BLaER1 (cell line): ENCODE measurements at regions not wholly inside any gene's neighbourhood (a gene's known extent, or its start where the extent isn't known, plus 50 kb on each side); places are given as distances from the start of the nearest gene placed in this dataset.

Source experiments
- H3K27ac ChIP-seq: shearing (Covaris generic); formaldehyde crosslinking; 2 replicates; pipeline ENCODE4 v1.8.1; 2022
- H3K27me3 ChIP-seq: shearing (Covaris generic); formaldehyde crosslinking; 2 replicates; pipeline ENCODE4 v1.8.1; 2022
- H3K36me3 ChIP-seq: shearing (Covaris generic); formaldehyde crosslinking; 2 replicates; pipeline ENCODE4 v1.8.1; 2022
- H3K4me1 ChIP-seq: shearing (Covaris generic); formaldehyde crosslinking; 2 replicates; pipeline ENCODE4 v1.8.1; 2022
- H3K4me2 ChIP-seq: shearing (Covaris generic); formaldehyde crosslinking; 2 replicates; pipeline ENCODE4 v1.8.1; 2022
- H3K4me3 ChIP-seq: shearing (Covaris generic); formaldehyde crosslinking; 2 replicates; pipeline ENCODE4 v1.8.1; 2022
- H3K9ac ChIP-seq: shearing (Covaris generic); formaldehyde crosslinking; 2 replicates; pipeline ENCODE4 v1.8.1; 2022
- H3K9me3 ChIP-seq: shearing (Covaris generic); formaldehyde crosslinking; 2 replicates; pipeline ENCODE4 v1.8.1; 2022
- H4K20me1 ChIP-seq: shearing (Covaris generic); formaldehyde crosslinking; 2 replicates; pipeline ENCODE4 v1.8.1; 2022
- Cebpa-rat ChIP-seq: shearing (Covaris generic); IDR thresholded peaks from 2 replicates; pipeline ENCODE4 v1.8.1; 2022

DNA sequence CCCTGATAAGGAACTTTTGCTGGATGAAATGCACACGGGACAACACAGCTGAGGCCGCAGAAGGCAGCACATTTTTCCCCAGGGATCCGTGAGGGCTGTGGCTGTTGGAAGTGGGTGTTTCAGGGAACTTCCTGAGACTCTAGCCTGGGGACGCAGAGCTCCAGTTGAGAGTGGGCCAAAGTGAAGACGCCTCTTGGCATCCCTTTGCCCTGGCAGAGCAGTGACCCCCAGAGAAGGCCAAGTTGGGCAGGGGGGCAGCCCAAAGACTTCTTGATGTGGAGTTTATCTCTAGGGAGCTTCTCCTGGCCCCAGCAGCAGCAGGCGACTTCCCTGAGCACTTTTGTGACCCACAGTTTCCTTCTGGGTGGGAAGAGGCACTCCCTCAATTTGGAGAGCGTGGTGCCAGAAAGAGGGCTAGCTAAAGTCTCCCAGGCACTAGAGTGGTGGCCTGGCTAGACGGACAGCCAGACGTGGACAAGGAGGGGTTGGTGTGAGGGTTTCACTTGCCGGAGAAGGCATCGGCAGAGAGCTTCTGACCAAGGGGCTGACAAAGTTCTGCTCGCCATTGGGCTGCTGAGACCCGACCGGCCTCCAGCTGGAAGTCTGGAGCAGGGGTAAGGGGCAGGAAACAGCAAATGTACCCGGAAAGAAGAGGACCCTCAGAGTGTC is 108.8 kb downstream of the ACKR3 start:
- peak overlapping the region; percentile 8; the same call in 1 of the 2 replicates for H3K27ac ChIP-seq
- H3K9ac ChIP-seq = no peak overlapping the region
- H3K4me2 ChIP-seq = peak overlapping the region; percentile 78
- no peak overlapping the region for H3K4me3 ChIP-seq
- H3K27me3 ChIP-seq = no peaks in the 10 kb centered on the region
- no peaks in the 10 kb centered on the region for H4K20me1 ChIP-seq
- TF ChIP-seq Cebpa-rat = no peak
- H3K4me1 ChIP-seq = peaks cover 42% of the 10 kb centered on the region
- H3K9me3 ChIP-seq = no peaks in the 10 kb centered on the region
- no peaks in the 10 kb centered on the region for H3K36me3 ChIP-seq

GRCh38 chr2:236679884-236680860 is 110.5 kb downstream of the ACKR3 start:
- no peak overlapping the region for H3K27ac ChIP-seq
- no peaks in the 10 kb centered on the region for H3K9me3 ChIP-seq
- no peak for TF ChIP-seq Cebpa-rat
- H3K4me2 ChIP-seq = no peak overlapping the region
- no peak overlapping the region for H3K9ac ChIP-seq
- H3K4me3 ChIP-seq = no peak overlapping the region
- no peaks in the 10 kb centered on the region for H3K36me3 ChIP-seq
- no peaks in the 10 kb centered on the region for H4K20me1 ChIP-seq
- H3K4me1 ChIP-seq = peaks cover 38% of the 10 kb centered on the region
- no peaks in the 10 kb centered on the region for H3K27me3 ChIP-seq

DNA sequence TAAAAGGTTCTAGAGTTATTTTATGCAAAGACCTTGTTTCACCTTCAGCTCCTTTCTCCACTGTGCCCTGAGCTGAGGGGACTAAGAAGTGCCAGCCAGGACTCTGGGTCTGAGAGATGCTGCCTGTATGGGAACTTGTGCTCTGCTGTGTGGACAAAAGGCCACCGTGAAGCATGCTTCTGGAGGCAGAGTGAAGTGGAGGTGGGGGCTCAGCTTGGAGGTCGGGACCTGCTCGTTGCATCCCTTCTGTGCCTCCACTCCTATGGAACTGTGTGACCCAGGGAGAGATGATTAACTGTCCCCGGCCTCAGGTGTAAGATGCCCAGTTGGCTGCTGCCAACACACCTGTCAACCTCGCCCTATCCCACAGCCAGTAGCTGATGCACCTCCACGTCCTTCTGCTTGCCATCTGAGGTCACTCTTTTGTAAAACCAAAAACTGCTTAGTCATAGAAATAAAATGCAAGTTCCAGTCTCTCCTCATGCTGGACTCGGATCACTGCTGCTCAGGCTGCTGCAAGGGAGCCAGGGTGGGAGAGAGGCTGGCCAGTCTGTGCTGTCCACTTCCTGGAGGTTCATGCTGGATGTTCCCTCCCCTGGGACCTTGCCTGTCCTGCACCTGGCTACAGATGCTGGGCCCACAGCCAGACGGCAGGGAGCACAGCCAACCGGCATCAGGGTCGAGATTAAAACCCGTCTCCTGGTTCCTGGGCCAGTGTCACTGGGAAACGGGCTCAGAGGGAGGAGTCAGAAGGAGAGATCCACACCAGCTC is 113.2 kb downstream of the ACKR3 start:
- H4K20me1 ChIP-seq = no peaks in the 10 kb centered on the region
- no peaks in the 10 kb centered on the region for H3K27me3 ChIP-seq
- H3K4me1 ChIP-seq = peaks cover 44% of the 10 kb centered on the region
- no peak overlapping the region for H3K4me3 ChIP-seq
- no peaks in the 10 kb centered on the region for H3K36me3 ChIP-seq
- H3K27ac ChIP-seq = no peak overlapping the region
- H3K9ac ChIP-seq = no peak overlapping the region
- no peak for TF ChIP-seq Cebpa-rat
- no peak overlapping the region for H3K4me2 ChIP-seq
- no peaks in the 10 kb centered on the region for H3K9me3 ChIP-seq

DNA sequence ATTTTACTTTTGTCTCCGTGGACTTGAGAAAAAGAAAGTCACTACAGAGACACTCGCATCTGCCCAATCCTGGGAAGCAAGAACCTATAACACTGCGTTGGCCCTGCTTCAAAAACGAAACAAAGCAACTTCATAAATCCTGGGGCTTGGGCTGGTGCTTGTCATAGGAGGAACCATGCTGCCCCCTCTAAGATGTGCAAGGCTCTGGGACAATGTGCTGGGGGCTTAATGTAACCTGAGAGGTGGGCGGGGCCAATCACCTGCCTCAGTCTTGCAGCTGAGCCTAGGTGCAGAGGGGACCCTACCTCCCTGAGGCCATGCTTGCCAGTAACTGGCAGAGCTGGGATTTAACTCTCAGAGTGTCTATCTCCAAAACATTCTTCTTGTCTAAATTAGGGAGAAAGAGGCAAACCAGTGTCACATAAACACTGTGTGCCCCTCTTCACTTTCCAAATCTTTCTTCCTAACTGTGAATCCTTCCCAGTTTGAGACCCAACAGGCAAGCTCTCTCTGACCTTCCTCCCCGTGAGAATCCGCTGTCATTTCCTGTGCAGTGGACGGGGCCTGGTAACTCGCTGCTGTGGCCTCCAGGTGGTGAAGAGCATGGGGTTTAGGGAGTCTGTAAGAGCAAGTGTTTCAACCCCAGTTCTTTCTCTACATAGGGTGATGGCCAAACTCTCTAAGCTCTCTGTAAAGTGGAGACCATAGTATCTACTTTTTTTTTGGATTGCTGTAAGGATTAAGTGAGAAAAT is 115.1 kb downstream of the ACKR3 start:
- H3K27ac ChIP-seq = no peak overlapping the region
- H3K4me3 ChIP-seq = no peak overlapping the region
- no peaks in the 10 kb centered on the region for H4K20me1 ChIP-seq
- H3K9ac ChIP-seq = no peak overlapping the region
- no peaks in the 10 kb centered on the region for H3K36me3 ChIP-seq
- no peaks in the 10 kb centered on the region for H3K27me3 ChIP-seq
- no peak for TF ChIP-seq Cebpa-rat
- no peaks in the 10 kb centered on the region for H3K9me3 ChIP-seq
- H3K4me1 ChIP-seq = peaks cover 50% of the 10 kb centered on the region
- H3K4me2 ChIP-seq = 0 out of 2 replicates have a peak overlapping the region, but pooled peaks have one; percentile 2

DNA sequence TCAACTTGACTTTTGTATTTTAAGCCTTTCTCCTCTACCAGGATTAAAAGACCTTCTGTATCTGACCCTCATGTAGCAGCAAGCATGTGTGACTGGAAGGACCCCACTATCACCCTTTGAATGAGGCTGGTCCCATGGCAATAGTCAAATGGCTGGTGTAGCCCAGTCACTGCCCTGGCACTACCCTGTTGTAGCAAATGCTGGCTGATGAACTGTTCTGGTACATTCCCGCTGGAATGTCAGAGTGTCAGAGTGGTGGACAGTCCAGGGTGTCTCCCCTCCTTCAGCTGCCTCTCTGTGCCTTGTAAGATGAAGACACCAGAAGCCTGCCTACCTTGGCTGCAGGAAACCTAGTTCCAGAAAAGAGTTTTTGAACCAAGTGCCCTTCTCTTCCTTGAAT is 115.7 kb downstream of the ACKR3 start:
- Histone ChIP-seq H3K9me3 (no peaks in the 10 kb centered on the region), H3K27me3 (no peaks in the 10 kb centered on the region), H3K4me1 (peaks cover 57% of the 10 kb centered on the region), H3K36me3 (no peaks in the 10 kb centered on the region), H3K9ac (no peak overlapping the region), H3K4me2 (no peak overlapping the region), H4K20me1 (no peaks in the 10 kb centered on the region), H3K27ac (no peak overlapping the region), H3K4me3 (no peak overlapping the region)
- no peak for TF ChIP-seq Cebpa-rat

GRCh38 chr2:236685979-236686520 is 116.4 kb downstream of the ACKR3 start:
- H4K20me1 ChIP-seq = no peaks in the 10 kb centered on the region
- no peaks in the 10 kb centered on the region for H3K9me3 ChIP-seq
- H3K27ac ChIP-seq = no peak overlapping the region
- no peaks in the 10 kb centered on the region for H3K27me3 ChIP-seq
- no peaks in the 10 kb centered on the region for H3K36me3 ChIP-seq
- no peak for TF ChIP-seq Cebpa-rat
- peaks cover 64% of the 10 kb centered on the region for H3K4me1 ChIP-seq
- no peak overlapping the region for H3K9ac ChIP-seq
- no peak overlapping the region for H3K4me3 ChIP-seq
- H3K4me2 ChIP-seq = peak overlapping the region; percentile 82

- H3K27ac ChIP-seq = no peak overlapping the region
- peak overlapping the region; percentile 82 for H3K4me2 ChIP-seq
Measured at GRCh38 chr2:236686561-236686960, 116.9 kb downstream of the ACKR3 start.

DNA sequence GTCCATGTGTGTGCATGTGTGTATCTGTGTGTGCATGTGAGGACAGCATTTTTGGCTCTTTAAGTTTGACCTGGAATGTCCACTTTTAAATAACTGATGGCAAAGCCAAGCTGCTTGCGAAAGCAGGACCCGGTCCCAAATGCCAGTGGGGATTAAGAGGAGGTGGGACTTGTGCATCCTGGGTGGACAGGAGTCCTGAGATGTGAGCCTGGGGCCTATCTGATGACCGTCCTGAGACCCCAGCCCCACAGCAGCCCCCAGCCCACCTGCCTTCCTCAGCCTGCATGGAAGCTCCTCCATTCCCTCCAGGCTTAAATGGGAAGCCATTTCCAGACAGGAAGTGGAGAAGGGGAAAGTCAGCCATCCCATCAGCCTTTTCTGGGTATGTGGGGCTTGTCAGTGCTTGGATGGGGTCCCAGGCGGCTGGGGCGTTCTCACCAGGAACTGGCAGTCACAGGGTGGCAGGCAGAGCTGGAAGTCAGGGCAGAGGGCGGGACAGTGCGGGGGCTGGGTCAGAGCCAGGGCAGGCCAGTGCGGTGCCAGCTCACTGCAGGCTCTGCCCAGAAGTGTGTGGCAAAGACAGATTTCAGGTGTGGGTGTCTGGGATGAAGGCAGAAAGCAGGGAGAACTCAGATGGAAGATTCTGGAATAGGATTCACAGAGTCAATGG is 117.8 kb downstream of the ACKR3 start:
- no peaks in the 10 kb centered on the region for H4K20me1 ChIP-seq
- H3K9ac ChIP-seq = no peak overlapping the region
- peaks cover 78% of the 10 kb centered on the region for H3K4me1 ChIP-seq
- no peaks in the 10 kb centered on the region for H3K36me3 ChIP-seq
- H3K27me3 ChIP-seq = no peaks in the 10 kb centered on the region
- H3K4me2 ChIP-seq = peak overlapping the region; percentile 82
- no peak overlapping the region for H3K4me3 ChIP-seq
- H3K27ac ChIP-seq = no peak overlapping the region
- H3K9me3 ChIP-seq = no peaks in the 10 kb centered on the region
- no peak for TF ChIP-seq Cebpa-rat

More at GRCh38 chr2:236686561-236686960, 116.9 kb downstream of the ACKR3 start:
- Histone ChIP-seq H3K4me1 (peaks cover 69% of the 10 kb centered on the region), H3K36me3 (no peaks in the 10 kb centered on the region), H3K9ac (no peak overlapping the region), H3K9me3 (no peaks in the 10 kb centered on the region), H4K20me1 (no peaks in the 10 kb centered on the region), H3K27me3 (no peaks in the 10 kb centered on the region), H3K4me3 (no peak overlapping the region)
- no peak for TF ChIP-seq Cebpa-rat
